NCI-H1105 treated with DMSO at 0.1 percent for 48 hours (cell line): ENCODE measurements at regions not wholly inside any gene's neighbourhood (a gene's known extent, or its start where the extent isn't known, plus 50 kb on each side); places are given as distances from the start of the nearest gene placed in this dataset.

ENCODE experiments used
- DNase-seq: peaks from one replicate; lab custom pipeline; 2025; lab: John Stamatoyannopoulos, UW

DNA sequence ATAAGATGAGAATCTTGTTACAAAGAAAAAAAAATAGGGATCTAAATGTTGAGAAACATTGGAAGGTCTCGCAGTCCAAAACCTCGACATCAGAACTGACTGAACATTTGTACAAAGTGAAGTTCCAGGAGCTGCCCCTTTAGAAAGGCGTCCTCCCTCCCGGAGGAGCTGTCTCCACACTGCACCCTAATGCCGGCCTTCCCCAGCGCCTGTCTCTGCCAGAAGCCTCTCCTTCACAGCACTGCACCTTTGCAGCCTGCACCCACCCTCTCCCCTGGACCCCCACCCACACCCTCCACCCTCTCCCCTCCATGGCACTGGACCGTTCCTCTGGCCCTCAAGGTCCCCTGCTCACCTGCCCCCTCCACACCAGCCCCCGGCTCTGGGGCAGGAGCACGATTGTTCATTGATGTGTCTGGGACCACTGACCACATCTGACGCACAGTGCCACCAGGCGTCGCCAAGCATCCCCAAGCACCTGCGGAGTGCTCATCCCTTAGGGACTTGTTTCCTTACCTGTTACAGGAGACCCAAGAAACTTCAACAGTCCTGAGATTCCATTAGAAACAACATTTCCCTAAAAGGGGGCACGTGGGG, 90.3 kb upstream of the SNTG2 start:
- DNase-seq = no peak

DNA sequence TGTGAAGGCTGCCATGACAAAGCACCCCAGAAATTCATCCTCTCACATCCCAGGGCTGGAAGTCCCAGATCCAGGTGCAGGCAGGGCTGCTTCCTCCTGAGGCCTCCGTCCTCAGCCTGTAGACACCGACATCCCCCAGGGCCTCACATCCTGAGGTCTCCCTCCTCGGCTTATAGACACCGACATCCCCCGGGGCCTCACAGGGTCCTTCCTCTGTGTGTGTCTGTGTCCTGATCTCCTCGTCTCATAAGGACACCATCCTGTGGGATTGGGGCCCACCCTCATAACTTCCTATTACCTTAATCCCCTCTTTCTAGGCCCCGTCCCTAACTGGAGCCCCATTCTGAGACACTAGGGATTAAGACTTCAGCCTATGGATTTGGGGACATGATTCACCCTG, 92.0 kb upstream of the SNTG2 start:
- DNase-seq = no peak

DNA sequence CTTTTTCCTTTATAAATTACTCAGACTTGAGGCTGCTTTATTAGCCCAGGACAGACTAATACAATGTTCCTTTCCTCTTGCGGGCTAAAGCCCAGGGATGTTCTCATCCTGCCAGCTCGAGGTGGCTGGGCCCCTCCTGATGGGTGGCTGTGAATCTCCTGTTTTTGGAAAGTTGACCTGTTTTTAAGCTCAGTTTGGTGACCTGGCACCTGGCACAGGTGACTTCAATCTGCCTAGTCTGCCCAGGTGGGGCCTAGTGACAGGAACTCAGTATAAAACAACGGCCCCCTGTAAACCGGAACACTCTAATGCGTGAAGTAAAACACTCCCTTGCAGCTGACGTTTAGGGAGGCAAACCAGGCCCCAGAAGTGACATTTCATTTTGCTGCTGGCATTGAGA, 92.7 kb upstream of the SNTG2 start:
- no peak for DNase-seq

DNA sequence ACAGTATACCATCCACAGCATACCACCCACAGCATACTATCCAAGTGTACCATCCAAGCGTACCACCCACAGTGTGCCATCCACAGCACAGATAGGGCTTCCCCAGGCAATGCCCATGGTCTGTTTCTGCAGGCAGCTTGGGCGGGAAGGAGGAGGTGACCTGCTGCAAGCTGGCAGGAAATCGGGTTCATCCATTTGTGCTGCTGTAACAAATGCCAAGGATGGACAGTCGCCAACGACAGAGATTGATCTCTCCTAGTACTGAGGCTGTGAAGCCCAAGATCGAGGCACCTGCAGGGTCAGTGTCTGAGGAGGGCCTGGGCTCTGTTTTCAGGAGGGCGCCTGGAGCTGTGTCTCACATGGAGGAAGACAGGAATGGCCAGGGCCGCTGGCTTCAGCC, 93.6 kb upstream of the SNTG2 start:
- DNase-seq = no peak

DNA sequence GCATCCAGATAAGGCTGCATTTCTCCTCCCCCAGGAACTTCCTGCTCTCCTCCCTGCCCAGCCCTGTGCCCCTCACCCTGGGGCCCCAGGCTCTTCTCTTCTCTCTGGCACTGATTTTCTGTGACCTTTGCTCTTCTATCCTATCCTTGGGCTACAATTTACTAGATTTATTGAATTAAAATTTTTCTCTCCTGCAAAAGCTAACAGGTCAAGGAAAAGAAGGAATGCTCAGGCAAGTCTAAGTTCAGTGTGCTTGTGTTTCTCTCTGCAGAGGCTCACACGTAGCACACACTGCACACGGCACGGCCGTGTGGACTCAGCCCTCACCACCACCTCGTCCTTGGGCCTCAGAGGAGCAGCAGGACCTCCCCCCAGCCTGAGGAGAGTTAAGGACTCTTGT, 94.2 kb upstream of the SNTG2 start:
- no peak for DNase-seq

DNA sequence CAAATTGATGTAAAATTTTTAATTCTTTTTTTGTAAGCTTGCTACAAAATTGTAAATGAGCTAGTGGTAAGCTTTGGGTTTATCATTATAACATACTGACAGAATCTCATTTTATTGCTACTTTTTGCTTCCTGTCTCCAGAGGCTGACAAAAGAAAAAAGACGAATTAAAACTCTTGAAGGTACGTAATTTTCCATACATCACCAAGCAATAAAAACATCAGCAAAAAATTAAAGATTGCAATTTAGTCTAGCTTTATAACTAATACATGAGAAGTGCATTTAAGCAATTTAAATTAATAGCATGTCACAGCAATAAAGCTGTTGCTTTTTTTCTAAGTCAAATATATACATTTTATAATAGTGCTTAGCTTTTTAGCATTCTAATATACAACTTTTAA, 94.6 kb upstream of the SNTG2 start:
- DNase-seq = no peak

DNA sequence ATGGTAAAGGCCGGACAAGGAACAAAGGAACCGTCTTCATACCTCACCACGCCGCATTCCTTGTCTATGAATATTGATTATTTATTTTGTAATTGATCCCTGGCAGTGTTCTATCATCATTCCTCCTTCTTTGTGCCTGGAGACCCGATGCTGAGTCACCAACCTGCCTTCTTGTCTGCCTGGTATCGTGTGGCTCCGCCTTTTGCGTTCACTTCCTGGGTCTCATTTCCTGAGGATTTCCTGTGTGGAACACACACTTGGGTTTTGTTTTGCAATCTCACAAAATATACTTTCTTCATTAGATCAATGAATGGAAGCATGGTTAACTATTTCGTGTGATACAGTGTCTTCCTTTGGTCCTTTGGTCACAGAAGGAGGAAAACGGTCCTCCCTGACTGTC, 95.5 kb upstream of the SNTG2 start:
- no peak for DNase-seq

DNA sequence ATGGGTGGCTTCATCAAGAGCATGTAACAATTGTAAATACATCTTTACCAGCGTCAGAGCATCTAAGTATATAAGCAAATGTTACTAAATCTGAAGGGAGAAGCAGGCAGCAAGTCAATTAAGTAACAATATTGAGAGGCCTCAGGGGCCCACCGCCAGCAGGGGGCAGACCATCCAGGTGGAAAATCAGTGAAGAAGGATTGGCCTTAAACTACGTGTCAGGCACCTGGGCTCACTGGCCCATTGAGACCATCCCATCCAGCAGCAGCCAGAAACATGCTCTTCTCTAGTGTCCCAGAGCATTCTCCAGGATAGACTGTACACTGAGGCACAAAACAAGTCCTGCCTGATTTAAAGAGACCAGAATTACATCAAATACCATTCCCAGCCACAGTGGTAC, 96.2 kb upstream of the SNTG2 start:
- peak; percentile 53 for DNase-seq

DNA sequence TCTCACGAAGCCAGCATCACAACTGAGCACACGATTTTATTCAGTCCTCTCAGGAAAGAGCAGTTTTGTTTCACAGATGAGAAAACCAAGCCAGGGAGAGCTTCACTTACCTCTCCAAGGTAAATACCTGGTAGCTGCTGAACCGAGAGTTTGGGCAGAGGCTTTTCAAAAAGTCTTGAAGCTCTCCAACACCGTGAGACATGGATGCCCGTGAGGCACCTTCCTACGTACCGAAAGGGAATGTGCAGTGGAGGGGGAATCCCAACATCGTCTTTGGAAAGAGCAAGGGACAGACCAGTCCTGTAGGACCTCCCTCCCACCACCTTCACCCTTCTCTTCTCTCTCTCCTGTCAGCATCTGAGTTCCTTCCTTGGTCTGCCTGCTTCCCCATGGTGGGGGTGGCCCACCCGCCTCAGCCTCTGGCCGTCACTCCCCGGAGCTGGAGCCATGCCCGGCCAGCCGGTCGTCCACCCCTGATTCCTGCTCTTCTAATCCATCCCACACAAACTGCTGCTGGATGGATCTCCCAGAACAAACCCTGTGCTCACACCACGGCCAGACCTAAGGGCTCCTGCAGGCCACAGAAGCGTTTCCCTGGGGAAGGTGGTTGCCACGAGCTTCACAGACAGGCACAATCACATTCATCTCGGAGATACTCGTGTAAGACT, 97.3 kb upstream of the SNTG2 start:
- no peak for DNase-seq

DNA sequence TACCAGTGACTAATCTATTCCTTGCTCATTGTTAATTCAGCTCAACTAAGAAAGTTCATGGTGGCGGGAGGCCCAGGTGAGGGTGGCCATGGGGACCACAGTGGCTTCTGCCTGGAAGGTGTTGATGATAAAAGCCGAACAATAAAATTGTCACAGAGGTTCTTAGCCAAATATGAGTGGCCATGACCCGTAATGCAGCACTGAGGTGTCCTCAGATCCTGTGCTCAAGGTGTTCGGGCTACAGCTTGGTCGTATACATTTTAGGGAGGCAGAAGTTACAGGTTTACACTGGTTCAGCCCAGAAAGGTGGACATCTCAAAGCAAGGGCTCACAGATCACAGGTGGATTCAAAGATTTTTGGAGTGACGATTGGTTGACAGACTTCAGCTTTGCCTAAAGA, 98.5 kb upstream of the SNTG2 start:
- DNase-seq = no peak

DNA sequence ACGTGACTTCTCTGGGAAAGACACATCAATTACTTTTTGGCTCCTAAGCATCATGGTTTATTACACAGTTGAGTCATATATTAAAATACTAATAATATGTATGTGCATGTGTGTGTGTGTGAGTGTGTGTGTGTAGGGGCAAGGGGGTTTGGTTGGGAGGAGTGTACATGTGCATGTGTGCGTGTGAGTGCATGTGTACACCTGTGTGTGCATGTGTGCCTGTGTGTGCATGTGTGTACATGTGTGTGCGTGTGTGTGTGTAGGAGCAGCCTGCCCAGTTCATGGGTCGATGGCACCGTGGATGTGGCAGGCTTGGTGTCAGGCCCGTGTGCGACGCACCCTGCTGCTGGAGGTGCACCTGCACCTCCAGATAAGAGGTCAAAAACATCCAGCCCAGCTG, 99.0 kb upstream of the SNTG2 start:
- no peak for DNase-seq

DNA sequence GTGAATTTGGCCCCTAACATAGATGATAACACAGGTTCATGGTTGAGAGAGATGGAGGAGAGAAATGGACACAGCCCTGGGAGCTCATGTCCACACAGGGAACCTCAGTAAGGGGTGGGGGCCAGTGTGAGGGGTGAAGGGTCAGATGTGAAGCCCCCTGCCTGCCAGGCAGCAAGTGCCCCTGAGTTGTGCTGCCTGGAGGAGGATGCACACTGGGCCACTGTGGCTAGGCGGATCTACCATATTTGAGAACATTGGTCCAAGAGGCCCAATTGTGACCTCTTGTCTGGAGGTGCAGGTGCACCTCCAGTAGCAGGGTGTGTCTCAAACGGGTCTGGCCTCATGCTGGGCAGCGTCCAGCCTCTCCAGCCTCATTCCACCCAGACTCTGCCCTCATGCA, 99.6 kb upstream of the SNTG2 start:
- DNase-seq = no peak

DNA sequence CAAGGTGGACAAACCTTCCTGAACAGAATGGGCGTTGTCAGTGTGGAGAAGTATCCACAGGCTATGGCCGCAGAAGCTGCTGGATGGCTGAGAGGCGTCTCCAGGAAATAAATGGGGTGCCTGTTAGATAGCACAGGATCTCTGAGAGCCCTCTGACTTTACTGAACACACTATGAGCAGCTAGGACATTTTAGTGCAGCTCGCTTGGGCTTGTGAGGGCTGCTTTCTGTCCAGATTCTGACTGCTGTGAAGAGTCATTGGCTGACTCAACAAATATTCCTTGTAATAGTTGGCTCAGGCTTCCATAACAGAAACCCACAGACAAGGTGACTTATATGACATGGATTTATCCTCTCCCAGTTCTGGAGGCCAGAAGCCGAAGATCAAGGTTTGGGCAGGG, 100.2 kb upstream of the SNTG2 start:
- no peak for DNase-seq

DNA sequence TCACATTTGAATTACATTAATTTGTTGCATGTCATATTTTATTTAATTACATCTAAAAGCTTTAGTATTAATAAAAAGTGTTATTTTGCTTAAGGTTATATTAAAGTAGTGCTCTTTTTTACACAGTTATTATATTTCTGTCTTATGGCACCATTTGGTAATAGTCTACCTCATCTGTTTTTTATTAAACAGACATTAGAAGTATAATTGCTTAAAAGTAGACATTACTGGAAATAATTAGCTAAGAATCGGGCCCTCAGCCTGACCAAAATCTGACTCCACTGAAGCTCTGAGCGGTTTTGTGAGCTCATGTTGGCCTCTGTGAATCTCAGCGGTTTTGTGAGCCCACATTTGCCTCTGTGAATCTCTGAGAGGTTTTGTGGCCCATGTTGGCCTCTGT, 102.5 kb upstream of the SNTG2 start:
- no peak for DNase-seq

DNA sequence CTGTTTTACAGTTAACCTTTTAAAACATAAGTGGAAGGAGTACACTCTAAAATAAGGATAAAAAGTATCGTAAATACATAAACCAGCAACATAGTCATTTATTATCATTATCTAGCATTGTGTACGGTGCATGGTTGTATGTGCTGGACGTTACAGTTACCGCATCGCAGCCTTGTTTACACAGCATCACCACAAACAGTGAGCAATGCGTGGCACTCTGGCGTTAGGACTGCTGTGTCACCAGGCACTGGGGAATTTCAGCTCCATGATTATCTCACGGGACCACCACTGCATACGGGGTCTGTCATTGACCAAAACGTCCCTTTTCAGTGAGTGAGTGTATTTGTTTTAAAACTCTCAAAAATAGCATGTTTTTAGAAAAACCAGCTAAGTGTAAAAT, 103.0 kb upstream of the SNTG2 start:
- DNase-seq = no peak

DNA sequence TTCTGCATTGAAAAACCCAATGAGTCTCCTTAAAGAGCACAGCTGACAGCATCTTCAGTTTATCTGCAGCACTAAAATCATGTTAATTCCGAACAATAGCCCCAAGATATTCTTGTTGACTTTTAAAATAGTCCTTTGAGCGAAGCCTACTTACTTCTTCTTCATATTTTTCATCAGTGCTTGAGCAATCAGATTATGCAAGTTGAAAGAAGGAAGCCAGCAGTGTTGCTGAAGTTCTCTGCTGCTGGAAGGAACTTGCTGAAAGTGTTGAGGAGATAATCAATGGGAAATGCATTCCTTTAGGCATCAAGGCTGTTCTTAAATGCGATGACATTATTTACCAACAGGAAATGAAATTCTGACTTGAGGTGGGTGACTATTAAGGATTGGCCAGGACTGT, 105.9 kb upstream of the SNTG2 start:
- no peak for DNase-seq

DNA sequence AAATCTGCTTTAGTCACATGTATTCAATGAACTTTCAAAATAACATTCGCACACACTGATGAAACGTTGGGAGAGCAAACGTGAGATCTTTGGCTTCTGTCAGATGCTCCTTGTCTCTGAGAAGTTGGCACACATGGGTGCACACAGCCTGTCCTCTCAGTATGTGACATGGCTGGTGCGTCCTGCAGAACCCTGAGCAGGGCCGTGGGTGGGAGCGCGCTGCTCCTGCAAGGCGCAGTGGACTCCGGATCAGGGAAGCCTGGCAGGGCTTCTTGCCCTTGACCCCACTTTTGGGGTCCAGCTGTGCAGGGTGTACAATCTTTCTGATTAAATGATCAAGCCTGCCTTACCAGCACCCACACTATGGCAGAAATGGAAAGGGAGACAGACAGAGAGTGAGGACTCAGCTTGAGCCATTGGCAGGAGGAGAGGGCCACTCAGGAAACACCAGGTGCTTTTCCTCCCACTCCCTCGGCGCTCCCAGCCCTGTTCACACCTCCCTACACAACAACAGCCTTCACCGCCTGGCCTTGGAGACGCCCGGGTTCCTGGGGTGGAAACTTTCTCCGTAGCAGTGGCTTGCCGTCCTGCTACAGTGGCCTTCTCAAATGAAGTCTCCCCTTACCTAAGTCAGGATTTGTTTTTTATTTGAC, 108.4 kb upstream of the SNTG2 start:
- DNase-seq = no peak

DNA sequence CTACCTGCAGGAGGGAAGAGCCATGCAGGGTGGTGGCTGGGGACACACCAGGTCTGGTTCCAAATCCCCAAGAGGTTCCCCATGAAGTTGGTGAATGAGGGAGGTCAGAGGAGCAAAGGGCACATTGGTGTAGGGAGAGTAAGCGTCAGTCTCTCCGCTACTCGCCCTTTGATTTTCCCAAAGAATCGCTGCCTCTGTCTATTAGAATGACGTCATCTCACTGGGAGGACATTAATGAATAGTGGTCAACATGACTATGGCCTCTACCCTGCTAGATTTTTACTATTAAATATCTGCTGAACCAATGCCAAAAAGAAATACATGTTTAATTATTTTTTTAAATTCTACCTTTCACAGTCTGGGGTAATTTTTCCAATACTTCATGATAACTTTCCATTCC, 109.6 kb upstream of the SNTG2 start:
- DNase-seq = no peak

DNA sequence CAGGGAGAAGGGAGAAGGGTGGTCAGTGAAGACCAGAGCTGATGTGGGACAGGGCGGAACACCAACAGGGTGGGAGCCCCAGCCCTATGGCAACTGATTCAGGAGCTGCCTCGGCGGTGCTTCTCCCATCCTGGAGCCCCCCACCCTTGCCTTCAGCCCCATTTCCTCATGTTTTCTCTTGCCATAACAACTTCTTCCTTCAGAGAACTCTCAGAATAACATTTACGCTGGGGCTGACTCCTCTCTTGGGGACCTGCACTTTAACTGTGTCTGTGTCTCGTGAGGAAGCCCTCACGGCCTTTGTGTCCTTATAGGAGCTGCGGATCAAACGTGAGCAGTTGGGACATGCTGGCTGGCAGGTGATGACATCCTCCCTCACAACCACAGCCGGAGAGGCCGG, 116.4 kb upstream of the SNTG2 start:
- DNase-seq = no peak

DNA sequence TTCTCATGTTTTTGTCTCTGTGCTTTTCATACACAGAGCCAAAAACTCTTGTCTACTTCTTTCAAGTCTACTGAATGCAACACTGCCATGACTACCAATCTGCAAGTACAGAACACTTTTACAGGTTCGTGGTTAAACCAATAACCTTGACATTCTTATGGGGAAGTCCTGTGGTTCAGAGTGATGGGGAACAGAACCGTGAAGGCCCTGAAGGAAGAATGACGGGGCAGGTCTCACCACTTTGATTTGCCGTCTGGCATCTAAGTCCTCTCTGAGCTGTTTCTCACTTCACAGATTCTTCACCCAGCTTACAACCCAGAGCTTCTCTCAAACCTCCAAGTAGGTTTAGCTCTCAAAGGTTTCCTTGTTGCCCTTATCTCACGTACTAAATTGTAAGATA, 117.5 kb upstream of the SNTG2 start:
- no peak for DNase-seq

DNA sequence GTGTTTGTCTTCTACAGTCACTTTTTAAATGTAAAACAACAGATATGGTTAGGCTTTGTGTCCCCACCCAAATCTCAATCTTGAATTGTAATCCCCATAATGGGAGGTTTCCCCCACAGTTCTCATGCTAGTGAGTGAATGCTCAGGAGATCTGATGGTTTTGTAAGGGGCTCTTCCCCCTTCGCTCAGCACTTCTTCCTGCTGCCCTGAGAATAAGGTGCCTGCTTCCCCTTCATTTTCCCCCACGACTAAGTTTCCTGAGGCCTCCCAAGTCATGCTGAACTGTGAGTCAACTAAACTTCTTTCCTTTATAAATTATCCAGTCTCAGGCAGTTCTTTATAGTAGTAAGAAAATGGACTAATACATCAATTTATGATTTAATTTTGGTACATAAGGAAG, 118.0 kb upstream of the SNTG2 start:
- no peak for DNase-seq

DNA sequence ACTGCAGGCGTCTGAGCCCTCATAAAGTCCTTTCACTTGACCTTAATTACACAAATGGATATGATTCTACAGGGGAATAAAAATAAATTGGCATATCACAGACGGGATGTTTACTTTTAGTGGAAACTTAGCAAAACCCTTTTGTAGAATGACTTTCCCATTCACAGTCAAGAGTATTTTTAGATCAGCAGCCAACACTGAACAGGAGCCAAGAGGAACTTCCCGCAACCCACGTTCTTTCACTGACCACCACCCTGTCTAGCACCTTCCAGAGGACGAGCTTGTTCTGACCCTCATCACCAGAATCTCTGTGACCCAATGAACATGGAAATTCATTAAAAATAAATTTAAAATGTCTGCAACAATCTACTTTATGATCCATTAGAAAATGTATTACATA, 119.0 kb upstream of the SNTG2 start:
- DNase-seq = no peak

DNA sequence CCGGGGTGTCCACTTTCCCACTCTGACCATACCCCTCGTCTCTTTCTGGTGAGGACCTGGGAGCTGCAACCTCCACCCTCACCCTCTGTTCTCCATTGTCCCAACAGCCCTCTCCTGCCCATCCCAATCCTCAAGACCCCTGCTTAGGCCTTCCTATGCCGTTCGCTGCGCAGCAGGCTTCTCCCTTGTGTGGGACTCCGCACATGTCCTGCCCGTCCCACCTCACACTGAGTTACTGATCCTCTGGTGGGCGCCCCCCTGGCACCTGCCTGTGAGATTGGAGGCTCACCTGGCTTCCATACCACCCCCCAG, 119.5 kb upstream of the SNTG2 start:
- no peak for DNase-seq
